IMR-90 (cell line): ENCODE measurements at regions not wholly inside any gene's neighbourhood (a gene's known extent, or its start where the extent isn't known, plus 50 kb on each side); places are given as distances from the start of the nearest gene placed in this dataset.

ENCODE experiments used
- BHLHE40 ChIP-seq: fragments of 150-350 bp; IDR thresholded peaks from 2 replicates; pipeline ENCODE4 v1.6.1; 2016; ENCODE audit warnings: mild to moderate bottlenecking, low read depth, low read length
- CEBPB ChIP-seq: IDR thresholded peaks from 2 replicates; pipeline ENCODE4 v1.6.1; 2012; ENCODE audit warnings: low read depth, low read length, improper control_type of control experiment
- CTCF ChIP-seq: conservative IDR thresholded peaks from 2 replicates; pipeline ENCODE4 v1.5.1; 2012; ENCODE audit warnings: mild to moderate bottlenecking, low read depth, low read length, improper control_type of control experiment
- FOS ChIP-seq: fragments of 150-350 bp; IDR thresholded peaks from 2 replicates; pipeline ENCODE4 v1.6.1; 2016; ENCODE audit warnings: low read depth, low read length
- MAFK ChIP-seq: IDR thresholded peaks from 2 replicates; pipeline ENCODE4 v1.6.1; 2012; ENCODE audit warnings: low read depth, low read length, improper control_type of control experiment
- MAZ ChIP-seq: IDR thresholded peaks from 2 replicates; pipeline ENCODE4 v1.6.1; 2012; ENCODE audit warnings: low read depth, mild to moderate bottlenecking, low read length, improper control_type of control experiment, moderate library complexity, borderline replicate concordance
- POLR2A ChIP-seq: IDR thresholded peaks from 2 replicates; pipeline ENCODE4 v1.6.1; 2012; ENCODE audit warnings: mild to moderate bottlenecking, low read depth, low read length
- RFX5 ChIP-seq: IDR thresholded peaks from 2 replicates; pipeline ENCODE4 v1.8.0; 2012; ENCODE audit warnings: low read depth, mild to moderate bottlenecking, low read length, moderate library complexity

- TF ChIP-seq MAFK, result no peak
- no peak for TF ChIP-seq POLR2A
- no peak for TF ChIP-seq CTCF
- TF ChIP-seq BHLHE40, result no peak
- TF ChIP-seq RFX5, result no peak
- no peak for TF ChIP-seq FOS
- no peak for TF ChIP-seq MAZ
- no peak for TF ChIP-seq CEBPB
Measured at GRCh38 chr5:42886635-42887034, 74.9 kb upstream of the SELENOP start.
